ENCODE measurements at regions not wholly inside any gene's neighbourhood (a gene's known extent, or its start where the extent isn't known, plus 50 kb on each side); places are given as distances from the start of the nearest gene placed in this dataset.

DNA sequence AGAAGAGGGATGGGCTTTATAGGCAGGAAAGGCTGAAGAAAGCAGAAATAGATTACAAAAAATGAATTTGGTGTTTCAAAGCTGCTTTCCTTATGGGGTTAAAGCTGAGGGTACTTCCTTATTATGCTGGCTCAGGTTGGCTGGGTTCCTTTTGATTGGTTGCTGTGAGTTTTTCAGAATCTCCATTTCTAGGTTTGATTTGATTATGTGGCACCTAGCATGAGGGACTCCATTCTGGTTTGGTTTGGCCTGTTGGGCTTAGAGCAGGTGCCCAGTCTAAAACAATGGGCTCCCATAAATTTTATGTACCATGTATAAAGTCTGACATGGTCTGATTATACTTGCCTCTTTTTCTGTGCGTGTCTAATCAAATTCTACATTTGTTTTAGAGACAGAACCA, 362.7 kb downstream of the CXCL12 start:
- TF ChIP-seq CTCF (IDR thresholded peaks at IDR 0.05) (no peak), POLR2A (IDR thresholded peaks at IDR 0.05) (no peak)
